ENCODE measurements at regions not wholly inside any gene's neighbourhood (a gene's known extent, or its start where the extent isn't known, plus 50 kb on each side); places are given as distances from the start of the nearest gene placed in this dataset.

DNA sequence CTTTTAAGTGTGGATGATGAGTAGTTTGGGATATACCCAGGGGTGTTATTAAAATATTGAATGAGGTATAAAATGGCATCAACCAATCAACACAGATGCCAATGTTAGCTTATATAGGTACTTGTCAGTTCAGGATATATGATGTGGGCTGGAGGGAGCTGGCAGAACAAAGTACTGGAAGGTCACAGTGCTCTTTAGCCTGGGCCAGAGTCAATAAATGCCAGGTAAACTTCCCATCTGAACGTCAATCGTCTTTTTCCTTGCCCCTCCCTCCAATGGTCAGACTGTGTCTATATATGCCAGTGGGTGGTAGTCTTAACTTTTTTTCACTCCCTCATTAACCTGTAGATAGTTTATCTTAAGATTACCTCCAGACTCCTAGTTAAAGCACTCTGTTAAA, 140.8 kb upstream of the RBMS1 start:
- DNase-seq: no peak

DNA sequence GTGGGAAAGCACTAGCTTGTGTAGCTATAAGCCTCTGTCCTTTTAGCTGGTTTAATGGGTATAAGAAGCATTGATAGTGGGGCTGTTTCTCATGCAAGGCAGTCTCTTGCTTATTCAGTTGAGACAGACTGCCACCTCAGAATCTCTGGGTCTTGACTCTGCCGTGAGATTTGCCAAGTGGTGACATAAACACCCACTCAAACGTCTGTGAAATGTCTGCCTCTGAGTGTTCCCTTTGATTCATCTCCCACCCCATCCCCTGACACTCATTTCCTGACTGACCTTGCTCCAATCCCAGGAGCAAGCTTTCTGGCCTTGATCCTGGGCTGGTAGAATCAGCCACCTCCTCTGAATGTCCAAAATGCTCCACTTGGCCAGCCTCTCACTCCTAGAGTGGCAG, 141.9 kb upstream of the RBMS1 start:
- no peak for DNase-seq

DNA sequence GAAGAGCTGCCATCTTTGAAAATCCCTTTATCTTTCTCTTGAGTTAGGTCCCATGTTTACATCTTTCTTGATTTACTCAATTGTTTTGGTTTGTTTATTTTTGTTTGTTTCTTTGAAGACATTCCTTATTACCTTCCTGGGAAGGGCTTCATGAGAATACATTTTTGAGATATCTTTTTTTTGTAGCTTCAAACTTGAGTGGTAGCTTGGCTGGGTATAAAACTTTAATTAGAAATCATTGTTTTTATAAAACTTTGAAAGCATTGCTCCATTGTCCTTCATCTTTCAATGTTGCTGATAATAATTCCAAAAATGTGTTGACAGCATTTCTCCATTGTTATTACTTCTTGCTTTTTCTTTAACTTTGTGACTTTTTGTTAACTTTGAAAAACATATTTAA, 145.9 kb upstream of the RBMS1 start:
- no peak for DNase-seq

DNA sequence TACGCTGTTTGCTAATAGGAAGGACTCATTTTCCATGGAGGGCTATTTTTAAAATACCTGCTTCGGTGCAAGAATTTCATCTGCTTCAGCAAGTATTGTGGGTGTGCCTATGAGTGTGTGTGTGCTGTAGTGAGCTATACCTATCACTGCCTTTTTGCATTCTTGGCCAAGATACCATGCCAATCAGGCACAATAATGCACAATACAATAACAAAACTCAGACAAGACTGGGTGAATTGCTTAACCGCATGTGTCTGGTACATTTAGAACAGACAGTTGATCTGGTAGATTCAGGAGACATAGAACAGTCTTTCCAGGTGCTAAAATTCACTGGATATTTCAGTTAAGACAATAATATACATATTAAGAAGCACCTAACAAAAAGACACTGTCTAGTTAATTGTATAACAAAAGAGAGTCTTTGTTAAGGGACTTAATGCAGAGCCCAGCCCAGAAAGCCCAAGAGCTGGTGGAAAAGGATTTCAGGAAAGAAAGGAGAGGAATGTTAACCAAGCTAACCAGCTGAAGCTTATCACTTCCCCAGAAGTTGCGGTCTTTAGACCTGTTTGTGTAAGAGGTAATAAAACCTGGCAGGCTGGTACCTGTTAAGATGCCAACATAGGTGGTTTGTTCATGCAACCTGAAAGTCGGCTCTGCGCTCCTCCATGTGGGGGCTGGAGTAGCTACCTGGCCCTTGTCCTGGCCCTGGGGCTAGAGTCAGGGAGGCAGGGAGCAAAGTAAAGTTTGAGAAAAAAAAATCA, 153.3 kb upstream of the RBMS1 start:
- DNase-seq: no peak

DNA sequence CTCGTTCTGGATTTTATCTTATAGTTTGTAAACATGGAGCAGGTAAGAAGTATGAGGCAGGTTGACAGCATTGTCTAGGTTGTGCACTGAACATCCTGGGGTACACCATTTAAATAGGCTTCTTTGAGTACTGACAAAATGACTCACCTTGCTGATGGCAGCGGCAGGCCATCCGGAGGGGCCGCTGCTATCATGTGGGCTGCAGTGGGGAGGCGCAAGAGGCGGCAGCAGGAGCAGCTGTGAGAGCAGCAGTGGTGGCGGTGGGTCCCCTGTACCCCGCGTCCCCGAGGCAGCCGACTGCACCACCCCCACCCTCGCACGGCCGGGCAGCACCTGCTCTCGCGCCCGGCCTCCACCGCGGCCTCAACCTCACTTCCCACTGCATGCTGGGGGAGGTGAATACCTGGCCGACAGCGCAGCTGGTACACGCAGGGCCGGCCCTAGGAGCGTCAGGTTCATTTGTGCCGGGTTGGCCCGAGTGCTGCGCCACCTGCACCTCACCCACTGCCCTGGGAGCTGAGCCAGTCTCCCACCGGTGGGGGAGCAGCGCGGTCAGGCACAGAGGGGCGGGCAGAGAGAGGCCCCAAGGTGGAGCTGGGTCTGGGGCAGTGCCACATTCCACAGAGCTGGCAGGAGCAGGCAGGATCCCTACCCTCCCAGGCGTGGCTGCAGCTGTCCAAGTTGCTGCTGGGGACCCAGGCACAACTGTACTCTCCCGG, 154.5 kb upstream of the RBMS1 start:
- no peak for DNase-seq

- DNase-seq: no peak
Measured at GRCh38 chr2:160649698-160650097, 156.1 kb upstream of the RBMS1 start.

DNA sequence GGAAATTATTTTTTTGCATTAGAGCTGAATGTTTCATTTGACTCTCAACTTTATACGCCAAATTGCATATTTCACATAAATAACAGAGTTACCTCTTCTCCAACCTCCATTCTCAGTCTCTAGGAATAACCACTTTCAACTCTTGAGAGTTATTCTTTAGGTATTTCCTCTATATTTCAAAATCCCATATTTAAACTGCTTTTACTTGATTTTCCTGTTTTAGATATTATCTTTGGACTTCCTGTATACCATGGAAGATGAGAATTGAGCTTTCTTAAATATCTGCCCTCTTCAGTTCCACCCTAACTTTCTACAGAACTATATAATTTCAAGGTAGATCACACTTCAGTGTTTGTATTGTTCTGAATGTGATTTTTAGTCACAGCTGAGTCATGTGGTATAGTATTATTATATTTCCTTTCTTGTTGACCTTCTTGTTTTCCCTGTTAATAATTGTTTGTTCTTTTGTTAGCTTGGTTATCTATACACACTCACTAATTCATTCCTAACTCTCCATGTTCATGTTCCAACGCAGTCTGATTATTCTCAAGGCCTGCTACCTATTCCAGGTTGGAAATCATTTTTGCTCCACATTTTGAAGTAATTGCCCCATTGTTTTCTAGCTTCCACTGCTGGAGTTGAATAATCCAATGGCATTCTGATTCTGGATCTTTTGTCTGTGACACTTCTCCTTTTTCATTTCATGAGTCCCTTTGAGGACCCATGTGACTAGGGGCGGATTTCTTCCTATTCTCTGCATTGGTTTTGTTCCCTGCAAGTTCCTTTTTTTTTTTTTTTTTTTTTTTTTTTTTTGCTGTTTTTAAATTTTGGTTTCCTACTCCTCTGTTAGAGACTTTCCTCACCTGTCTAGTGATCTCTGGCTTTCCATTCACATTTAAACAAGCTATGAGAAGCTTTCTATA, 156.8 kb upstream of the RBMS1 start:
- DNase-seq: no peak

- no peak for DNase-seq
Measured at GRCh38 chr2:160651416-160652200, 158.0 kb upstream of the RBMS1 start.

DNA sequence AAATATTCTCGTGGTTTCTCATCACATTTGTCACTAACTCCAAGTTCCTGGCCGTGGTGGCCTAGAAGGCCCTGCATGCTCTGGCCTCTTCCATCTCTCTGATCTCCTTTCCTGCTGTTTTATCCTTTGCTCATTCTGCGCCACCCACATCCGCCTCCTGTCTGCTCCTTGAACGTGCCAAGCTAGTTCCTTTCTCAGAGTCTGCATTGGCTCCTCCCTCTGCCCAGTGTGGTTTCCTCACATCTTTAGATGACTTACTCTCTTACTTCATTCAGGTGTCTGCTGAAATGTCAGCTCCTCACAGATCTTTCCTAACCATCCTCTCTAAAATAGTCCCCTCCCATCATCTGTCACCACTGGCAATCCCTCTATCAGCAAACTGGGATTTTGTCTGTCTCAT, 158.6 kb upstream of the RBMS1 start:
- DNase-seq: no peak

GRCh38 chr2:160657196-160657595, 163.6 kb upstream of the RBMS1 start:
- DNase-seq: no peak

DNA sequence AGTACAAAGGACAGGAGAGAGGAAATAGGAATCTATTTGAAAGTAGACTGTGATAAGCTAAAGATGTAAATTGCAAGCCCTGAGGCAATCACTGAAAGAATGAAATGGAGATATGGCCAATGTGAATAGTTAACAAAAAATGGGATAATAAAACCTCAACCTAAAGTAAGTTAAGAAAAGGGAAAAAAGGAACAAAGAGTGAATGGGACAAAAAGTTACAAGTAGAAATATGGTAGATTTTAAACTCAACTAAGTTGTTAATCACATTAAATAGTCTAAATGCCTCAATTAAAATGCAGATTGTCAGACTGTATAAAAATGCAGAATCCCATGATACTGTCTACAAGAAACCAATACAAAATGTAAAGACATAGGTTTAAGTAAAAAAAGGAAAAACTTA, 165.2 kb upstream of the RBMS1 start:
- no peak for DNase-seq

DNA sequence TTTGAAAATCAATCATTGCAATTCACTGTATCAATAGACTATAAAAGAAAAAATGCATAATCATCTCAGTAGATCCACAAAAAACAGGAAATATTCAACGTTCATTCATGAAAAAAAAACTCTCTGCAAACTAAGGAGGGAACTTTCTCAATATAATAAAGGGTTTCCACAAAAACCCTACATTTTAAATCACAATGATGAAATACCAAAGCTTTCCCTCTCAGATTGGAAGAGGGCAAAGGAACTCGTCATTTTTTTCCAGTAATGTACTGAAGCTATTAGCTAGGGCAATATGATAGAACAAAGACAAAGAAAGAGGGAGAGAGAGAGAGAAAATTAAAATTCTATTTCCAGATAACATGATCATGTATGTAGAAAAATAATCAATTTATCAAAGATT, 167.1 kb upstream of the RBMS1 start:
- DNase-seq: no peak

- DNase-seq: no peak
Measured at GRCh38 chr2:160664603-160665140, 171.1 kb upstream of the RBMS1 start.

- DNase-seq: no peak
Measured at GRCh38 chr2:160666154-160667060, 172.8 kb upstream of the RBMS1 start.

GRCh38 chr2:160667811-160668210, 174.2 kb upstream of the RBMS1 start:
- no peak for DNase-seq

- DNase-seq: no peak
Measured at GRCh38 chr2:160670618-160671017, 177.0 kb upstream of the RBMS1 start.

- DNase-seq: no peak
Measured at GRCh38 chr2:160672211-160672610, 178.6 kb upstream of the RBMS1 start.

DNA sequence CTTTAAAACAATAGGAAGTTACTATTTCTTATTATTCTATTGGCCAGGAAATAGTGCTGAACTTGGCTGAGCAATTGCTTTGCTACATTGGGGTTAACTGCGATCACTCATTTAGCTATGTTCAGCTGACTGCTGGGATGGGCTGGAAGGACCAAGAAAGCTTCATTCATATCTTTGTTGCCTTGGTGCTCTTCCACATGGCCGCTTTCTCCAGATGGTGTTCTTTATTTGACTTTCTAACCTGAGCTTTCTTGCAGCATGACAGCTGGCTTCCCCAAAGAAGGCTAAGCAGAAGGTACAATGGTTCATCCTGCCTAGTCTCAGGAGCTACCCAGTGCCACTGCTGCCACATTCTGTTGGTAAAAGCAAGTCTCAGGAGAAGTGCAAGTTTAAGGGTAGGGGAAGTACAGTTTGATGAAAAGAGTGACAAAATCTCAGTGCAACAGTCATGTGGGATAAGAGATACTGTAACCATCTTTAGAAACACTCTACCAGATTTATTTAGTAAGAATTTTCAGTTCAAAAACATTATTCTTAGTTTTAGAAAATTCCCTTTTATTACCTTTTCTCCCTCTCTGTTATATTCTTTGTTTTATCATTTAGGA, 180.6 kb upstream of the RBMS1 start:
- DNase-seq: no peak

GRCh38 chr2:160679686-160680085, 186.1 kb upstream of the RBMS1 start:
- no peak for DNase-seq

GRCh38 chr2:160680294-160680693, 186.7 kb upstream of the RBMS1 start:
- DNase-seq: no peak

- no peak for DNase-seq
Measured at GRCh38 chr2:160680974-160681373, 187.4 kb upstream of the RBMS1 start.
